OCI-LY7 (cell line): ENCODE measurements at regions not wholly inside any gene's neighbourhood (a gene's known extent, or its start where the extent isn't known, plus 50 kb on each side); places are given as distances from the start of the nearest gene placed in this dataset.

Experiments
- EZH2phosphoT487 ChIP-seq: fragments of 200-600 bp; sonication (generic); IDR thresholded peaks from 2 replicates; pipeline ENCODE4 v1.6.1; 2018; ENCODE audit warnings: low read depth, borderline replicate concordance, mild to moderate bottlenecking, mixed run types, antibody characterized with exemption, low read length, moderate library complexity, mixed read lengths
- TF ChIP-seq, protein P1 (sequence below): fragments of 200-600 bp; sonication (generic); conservative IDR thresholded peaks from 2 replicates; pipeline ENCODE4 v1.5.1; 2014; ENCODE audit warnings: mild to moderate bottlenecking, antibody characterized with exemption, low read length, moderate library complexity, mixed read lengths

DNA sequence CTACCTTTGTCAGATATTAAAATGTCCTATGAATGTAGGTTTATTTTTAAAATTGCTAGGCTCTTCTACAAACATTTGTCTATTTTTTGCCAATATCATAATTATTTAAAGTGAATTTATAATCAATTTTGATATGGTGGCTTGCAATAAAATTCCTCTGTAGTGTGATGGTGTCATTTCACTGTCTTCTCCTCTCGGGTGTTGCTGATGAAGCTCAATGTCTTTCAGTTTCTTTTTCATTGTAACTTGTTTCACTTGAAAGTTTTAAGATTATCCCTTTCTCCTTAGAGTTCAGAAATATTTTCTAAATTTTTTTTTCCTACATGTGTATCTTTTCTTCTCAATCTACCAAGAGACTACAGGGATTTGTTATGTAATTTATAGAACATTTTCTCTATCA is 267.1 kb upstream of the EDNRB start:
- TF ChIP-seq, protein P1, sequence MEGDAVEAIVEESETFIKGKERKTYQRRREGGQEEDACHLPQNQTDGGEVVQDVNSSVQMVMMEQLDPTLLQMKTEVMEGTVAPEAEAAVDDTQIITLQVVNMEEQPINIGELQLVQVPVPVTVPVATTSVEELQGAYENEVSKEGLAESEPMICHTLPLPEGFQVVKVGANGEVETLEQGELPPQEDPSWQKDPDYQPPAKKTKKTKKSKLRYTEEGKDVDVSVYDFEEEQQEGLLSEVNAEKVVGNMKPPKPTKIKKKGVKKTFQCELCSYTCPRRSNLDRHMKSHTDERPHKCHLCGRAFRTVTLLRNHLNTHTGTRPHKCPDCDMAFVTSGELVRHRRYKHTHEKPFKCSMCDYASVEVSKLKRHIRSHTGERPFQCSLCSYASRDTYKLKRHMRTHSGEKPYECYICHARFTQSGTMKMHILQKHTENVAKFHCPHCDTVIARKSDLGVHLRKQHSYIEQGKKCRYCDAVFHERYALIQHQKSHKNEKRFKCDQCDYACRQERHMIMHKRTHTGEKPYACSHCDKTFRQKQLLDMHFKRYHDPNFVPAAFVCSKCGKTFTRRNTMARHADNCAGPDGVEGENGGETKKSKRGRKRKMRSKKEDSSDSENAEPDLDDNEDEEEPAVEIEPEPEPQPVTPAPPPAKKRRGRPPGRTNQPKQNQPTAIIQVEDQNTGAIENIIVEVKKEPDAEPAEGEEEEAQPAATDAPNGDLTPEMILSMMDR: no peak
- TF ChIP-seq EZH2phosphoT487: no peak
